Omental fat pad (tissue), 3 donors: ENCODE measurements at regions not wholly inside any gene's neighbourhood (a gene's known extent, or its start where the extent isn't known, plus 50 kb on each side); places are given as distances from the start of the nearest gene placed in this dataset.

Experiments
- ATAC-seq: fragments of 150-250 bp; one replicate; pipeline ENCODE4 v1.9.1; 2016; ENCODE audit warnings: mild to moderate bottlenecking, moderate library complexity; ENCODE audit not compliant: low FRiP score
- DNase-seq: peaks from one replicate; pipeline ENCODE4 v3.0.0-alpha.2; 2019; ENCODE audit warnings: low spot score
- TF ChIP-seq, protein P1 (sequence below), 3 donors: fragments of 450-650 bp; IDR thresholded peaks; one replicate each; pipeline ENCODE4 v1.5.1; 2016 to 2017; ENCODE audit warnings: antibody characterized with exemption in 3 of 3, mild to moderate bottlenecking in 3 of 3, moderate library complexity in 2 of 3

DNA sequence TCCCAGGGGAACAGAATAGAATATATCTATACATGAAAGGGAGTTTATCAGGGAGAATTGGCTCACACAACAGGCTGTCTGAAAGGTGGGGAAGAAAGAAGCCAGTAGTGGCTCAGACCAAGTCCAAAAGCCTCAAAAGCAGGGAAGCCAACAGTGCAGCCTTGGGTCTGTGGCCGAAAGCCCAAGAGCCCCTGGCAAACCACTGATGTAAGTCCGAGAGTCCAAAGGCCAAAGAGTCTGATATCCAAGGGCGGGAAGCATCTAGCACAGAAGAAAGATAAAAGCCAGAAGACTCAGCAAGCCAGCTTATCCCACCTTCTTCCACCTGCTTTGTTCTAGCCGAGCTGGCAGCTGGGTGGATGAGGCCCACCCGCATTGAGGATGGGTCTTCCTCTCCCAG lies 172.5 kb downstream of the CCDC71L start:
- DNase-seq = no peak
- no peak for ATAC-seq
- TF ChIP-seq, protein P1, sequence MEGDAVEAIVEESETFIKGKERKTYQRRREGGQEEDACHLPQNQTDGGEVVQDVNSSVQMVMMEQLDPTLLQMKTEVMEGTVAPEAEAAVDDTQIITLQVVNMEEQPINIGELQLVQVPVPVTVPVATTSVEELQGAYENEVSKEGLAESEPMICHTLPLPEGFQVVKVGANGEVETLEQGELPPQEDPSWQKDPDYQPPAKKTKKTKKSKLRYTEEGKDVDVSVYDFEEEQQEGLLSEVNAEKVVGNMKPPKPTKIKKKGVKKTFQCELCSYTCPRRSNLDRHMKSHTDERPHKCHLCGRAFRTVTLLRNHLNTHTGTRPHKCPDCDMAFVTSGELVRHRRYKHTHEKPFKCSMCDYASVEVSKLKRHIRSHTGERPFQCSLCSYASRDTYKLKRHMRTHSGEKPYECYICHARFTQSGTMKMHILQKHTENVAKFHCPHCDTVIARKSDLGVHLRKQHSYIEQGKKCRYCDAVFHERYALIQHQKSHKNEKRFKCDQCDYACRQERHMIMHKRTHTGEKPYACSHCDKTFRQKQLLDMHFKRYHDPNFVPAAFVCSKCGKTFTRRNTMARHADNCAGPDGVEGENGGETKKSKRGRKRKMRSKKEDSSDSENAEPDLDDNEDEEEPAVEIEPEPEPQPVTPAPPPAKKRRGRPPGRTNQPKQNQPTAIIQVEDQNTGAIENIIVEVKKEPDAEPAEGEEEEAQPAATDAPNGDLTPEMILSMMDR (IDR thresholded peaks at IDR 0.05) = no peak

DNA sequence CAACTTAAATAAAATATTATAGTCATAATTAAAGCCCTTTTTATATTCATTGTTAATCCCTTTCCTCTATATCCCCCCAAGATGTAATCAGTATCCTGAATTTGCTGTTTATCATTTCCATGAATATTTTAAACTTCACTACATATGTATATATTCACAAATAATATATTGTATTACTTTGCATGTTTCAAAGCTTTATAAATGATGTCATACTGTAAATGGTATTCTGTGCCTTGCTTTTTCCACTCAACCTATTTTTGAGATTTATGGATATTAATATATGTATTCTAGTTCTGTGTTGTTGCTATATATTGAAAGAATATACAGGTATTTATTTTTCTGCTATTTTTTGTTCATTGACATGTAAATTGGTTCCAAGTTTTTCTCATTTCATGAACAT lies 173.1 kb downstream of the CCDC71L start:
- ATAC-seq (no peak), DNase-seq (no peak)
- TF ChIP-seq, protein P1 (IDR thresholded peaks at IDR 0.05) = no peak

DNA sequence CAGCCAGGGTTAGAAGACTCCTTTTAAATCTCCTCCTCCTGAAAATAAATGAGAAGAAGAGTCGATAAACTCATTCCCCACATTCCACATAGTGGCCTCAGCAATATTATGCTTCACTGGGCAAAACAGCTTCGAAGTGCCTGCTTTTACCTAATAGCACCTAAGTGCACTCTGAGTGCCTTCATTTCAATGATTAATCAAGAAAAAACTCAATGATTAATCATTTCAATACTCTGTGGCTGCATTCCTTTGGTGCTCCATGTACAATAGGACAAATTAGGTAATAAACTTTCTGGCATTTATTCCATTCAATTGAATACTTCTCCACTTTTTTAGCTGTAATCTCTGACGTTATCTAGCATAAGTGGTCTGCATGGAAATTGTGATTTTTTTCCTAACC lies 174.6 kb downstream of the CCDC71L start:
- ATAC-seq = peak; percentile 79
- TF ChIP-seq, protein P1 (IDR thresholded peaks at IDR 0.05) = no peak

DNA sequence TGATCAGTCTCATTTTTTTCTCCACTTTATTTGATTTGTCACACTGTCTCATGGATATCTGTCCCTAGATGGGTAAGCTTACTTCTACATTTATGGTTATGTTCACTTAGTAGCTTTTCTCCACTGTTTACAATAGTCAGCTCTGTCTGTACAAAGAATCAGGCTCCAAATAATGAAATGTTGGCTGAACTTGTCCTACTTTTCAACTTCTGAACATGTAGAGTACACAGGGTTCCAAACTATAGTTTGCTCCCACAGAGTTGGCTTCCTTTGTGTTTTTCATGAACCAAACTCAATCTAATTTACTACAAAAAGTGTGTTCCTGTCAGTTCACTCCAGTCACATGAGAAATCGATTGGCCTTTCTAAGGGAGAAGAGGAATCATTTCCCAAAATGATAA lies 175.0 kb downstream of the CCDC71L start:
- DNase-seq (no peak), ATAC-seq (peak; percentile 52)
- TF ChIP-seq, protein P1 (IDR thresholded peaks at IDR 0.05) = no peak

More for the DNA sequence above, 174.6 kb downstream of the CCDC71L start:
- DNase-seq = no peak

DNA sequence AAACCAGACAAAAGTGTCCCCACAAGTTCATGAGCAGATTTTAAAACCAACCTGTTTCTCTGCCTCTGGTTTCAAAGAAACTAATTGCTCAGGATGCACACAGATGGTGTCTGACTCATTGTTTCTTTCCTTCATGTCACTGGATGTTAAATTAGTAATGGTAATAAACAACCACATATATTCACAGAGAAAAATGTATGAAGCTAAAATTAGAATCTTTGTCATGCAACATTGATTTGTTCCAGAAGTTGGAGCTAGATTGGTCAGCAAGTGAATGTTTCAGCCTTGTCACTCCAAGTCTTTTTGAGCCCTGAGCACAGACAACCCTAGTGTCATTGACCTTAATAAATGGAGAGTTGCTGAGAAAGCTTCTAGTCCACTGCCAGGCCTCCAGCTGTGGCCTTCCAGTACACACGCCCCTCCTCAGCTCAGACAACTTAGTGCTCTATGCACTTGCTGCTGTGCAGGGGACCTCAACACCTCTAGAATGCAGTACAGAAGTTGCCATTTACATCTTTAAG lies 175.9 kb downstream of the CCDC71L start:
- TF ChIP-seq, protein P1 (IDR thresholded peaks at IDR 0.05) = no peak
- DNase-seq = no peak
- ATAC-seq = peak; percentile 38

DNA sequence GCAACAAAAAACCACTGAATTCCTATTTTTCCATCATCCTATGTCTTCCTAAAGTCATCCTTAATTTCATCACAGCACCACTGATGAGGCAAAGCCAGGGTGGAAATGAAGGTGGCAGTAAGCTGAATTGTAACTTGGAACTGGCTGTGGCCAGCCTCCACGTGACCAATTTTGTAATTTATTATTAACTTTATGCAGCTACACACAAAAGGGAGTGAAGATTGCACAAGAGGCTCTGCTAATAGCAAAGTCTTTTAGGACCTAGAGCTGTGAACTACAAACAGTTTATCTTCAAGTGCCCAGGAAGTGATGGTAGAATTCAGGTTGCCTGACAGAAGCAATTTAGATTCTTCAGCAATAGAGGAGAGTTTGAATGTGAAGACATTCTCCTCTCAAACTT lies 176.4 kb downstream of the CCDC71L start:
- DNase-seq (no peak), ATAC-seq (peak; percentile 39)
- TF ChIP-seq, protein P1 (IDR thresholded peaks at IDR 0.05) = no peak

DNA sequence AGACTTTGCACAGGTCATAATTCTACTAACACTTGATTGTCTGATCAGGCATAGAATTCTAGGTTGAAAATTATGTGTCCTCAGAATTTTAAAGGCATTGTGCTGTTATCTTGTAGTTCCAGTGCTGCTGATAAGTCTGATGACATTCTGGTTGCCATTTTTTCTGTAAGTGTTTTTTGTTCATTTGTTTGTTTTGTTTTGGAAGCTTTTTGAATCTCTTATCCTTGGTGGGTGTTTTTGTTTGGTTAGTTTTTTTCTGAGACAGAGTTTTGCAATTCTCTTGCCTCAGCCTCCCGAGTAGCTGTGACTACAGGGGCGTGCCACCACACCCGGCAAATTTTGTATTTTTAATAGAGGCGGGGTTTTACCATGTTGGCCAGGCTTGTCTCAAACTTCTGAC lies 178.9 kb downstream of the CCDC71L start:
- ATAC-seq = no peak
- TF ChIP-seq, protein P1 (IDR thresholded peaks at IDR 0.05) = no peak
- no peak for DNase-seq
